HG03280 (cell line): ENCODE measurements at regions not wholly inside any gene's neighbourhood (a gene's known extent, or its start where the extent isn't known, plus 50 kb on each side); places are given as distances from the start of the nearest gene placed in this dataset.

Source experiments
- ATAC-seq: cut with Tn5 transposase; IDR thresholded peaks from one replicate; pipeline ENCODE4 v1.9.1; 2021; ENCODE audit warnings: mild to moderate bottlenecking, moderate library complexity; ENCODE audit not compliant: unreplicated experiment

GRCh38 chr4:45368832-45369231 is 642.5 kb upstream of the GNPDA2 start:
- ATAC-seq, result no peak

GRCh38 chr4:45363931-45364330 is 637.6 kb upstream of the GNPDA2 start:
- no peak for ATAC-seq

- ATAC-seq, result no peak
Observed at GRCh38 chr4:45358573-45359506, 632.5 kb upstream of the GNPDA2 start.

GRCh38 chr4:45353161-45353560 is 626.8 kb upstream of the GNPDA2 start:
- no peak for ATAC-seq

GRCh38 chr4:45350438-45350837 is 624.1 kb upstream of the GNPDA2 start:
- ATAC-seq, result no peak

GRCh38 chr4:45349859-45350258 is 623.5 kb upstream of the GNPDA2 start:
- ATAC-seq, result no peak

GRCh38 chr4:45346816-45347435 is 620.6 kb upstream of the GNPDA2 start:
- no peak for ATAC-seq

- ATAC-seq, result no peak
Observed at GRCh38 chr4:45345558-45345957, 619.2 kb upstream of the GNPDA2 start.

- ATAC-seq, result no peak
Observed at GRCh38 chr4:45331802-45332201, 605.4 kb upstream of the GNPDA2 start.

- no peak for ATAC-seq
Observed at GRCh38 chr4:45327544-45327943, 601.2 kb upstream of the GNPDA2 start.

- ATAC-seq, result no peak
Observed at GRCh38 chr4:45324455-45325417, 598.4 kb upstream of the GNPDA2 start.

GRCh38 chr4:45323453-45324058 is 597.2 kb upstream of the GNPDA2 start:
- ATAC-seq, result no peak

GRCh38 chr4:45317739-45318138 is 591.4 kb upstream of the GNPDA2 start:
- no peak for ATAC-seq

GRCh38 chr4:45317276-45317675 is 590.9 kb upstream of the GNPDA2 start:
- no peak for ATAC-seq

GRCh38 chr4:45316257-45316656 is 589.9 kb upstream of the GNPDA2 start:
- ATAC-seq, result no peak

- no peak for ATAC-seq
Observed at GRCh38 chr4:45302828-45303227, 576.5 kb upstream of the GNPDA2 start.

- ATAC-seq, result no peak
Observed at GRCh38 chr4:45294464-45294863, 568.1 kb upstream of the GNPDA2 start.

- no peak for ATAC-seq
Observed at GRCh38 chr4:45293335-45293734, 567.0 kb upstream of the GNPDA2 start.

GRCh38 chr4:45292844-45293243 is 566.5 kb upstream of the GNPDA2 start:
- ATAC-seq, result no peak

- no peak for ATAC-seq
Observed at GRCh38 chr4:45284400-45285085, 558.2 kb upstream of the GNPDA2 start.
